Vagina (tissue), 2 donors: ENCODE measurements at regions not wholly inside any gene's neighbourhood (a gene's known extent, or its start where the extent isn't known, plus 50 kb on each side); places are given as distances from the start of the nearest gene placed in this dataset.

Source experiments
- DNase-seq, 2 donors: peaks; one replicate each; pipeline ENCODE4 v3.0.0-alpha.2; 2017; ENCODE audit errors: extremely low spot score in 2 of 2
- H3K27ac ChIP-seq: fragments of 200-600 bp; sonication (generic); one replicate; pipeline ENCODE4 v1.5.1; 2019
- H3K27me3 ChIP-seq: fragments of 200-600 bp; sonication (generic); one replicate; pipeline ENCODE4 v1.5.1; 2019
- H3K36me3 ChIP-seq, 2 donors: fragments of 200-600 bp; sonication (generic); one replicate each; pipeline ENCODE4 v1.5.1; 2017 to 2019
- H3K4me1 ChIP-seq: fragments of 200-600 bp; sonication (generic); one replicate; pipeline ENCODE4 v1.5.1; 2019
- H3K4me3 ChIP-seq, 2 donors: fragments of 200-600 bp; sonication (generic); 1 replicate in 1 of 2; 2 replicates in 1 of 2; pipeline ENCODE4 v1.5.1; 2016 to 2019
- H3K9me3 ChIP-seq: fragments of 200-600 bp; sonication (generic); one replicate; pipeline ENCODE4 v1.5.1; 2019
- POLR2A ChIP-seq, 2 donors: fragments of 450-650 bp; IDR thresholded peaks; one replicate each; pipeline ENCODE4 v1.6.1; 2017; ENCODE audit warnings: antibody characterized with exemption in 2 of 2, mild to moderate bottlenecking in 2 of 2, moderate library complexity in 2 of 2
- POLR2AphosphoS5 ChIP-seq, 2 donors: sonication (generic); formaldehyde crosslinking; IDR thresholded peaks; one replicate each; pipeline ENCODE4 v1.9.0; 2017; ENCODE audit warnings: antibody characterized with exemption in 2 of 2, mild to moderate bottlenecking in 2 of 2, low read depth in 1 of 2; ENCODE audit not compliant: insufficient read depth in 1 of 2
- intact Hi-C: fragments of 100-400 bp; cut with DNase I; formaldehyde crosslinking; loops from one replicate; pipeline ENCODE4 v1.15.1; 2023
- TF ChIP-seq, protein P1 (sequence below), 3 experiments: fragments of 450-650 bp in 2 of 3; fragments of 200-600 bp in 1 of 3; sonication (generic) in 1 of 3; IDR thresholded peaks; one replicate each; pipeline ENCODE4 v1.5.1; 2017 to 2019; ENCODE audit warnings: antibody characterized with exemption in 3 of 3, mild to moderate bottlenecking in 2 of 3, moderate library complexity in 2 of 3

DNA sequence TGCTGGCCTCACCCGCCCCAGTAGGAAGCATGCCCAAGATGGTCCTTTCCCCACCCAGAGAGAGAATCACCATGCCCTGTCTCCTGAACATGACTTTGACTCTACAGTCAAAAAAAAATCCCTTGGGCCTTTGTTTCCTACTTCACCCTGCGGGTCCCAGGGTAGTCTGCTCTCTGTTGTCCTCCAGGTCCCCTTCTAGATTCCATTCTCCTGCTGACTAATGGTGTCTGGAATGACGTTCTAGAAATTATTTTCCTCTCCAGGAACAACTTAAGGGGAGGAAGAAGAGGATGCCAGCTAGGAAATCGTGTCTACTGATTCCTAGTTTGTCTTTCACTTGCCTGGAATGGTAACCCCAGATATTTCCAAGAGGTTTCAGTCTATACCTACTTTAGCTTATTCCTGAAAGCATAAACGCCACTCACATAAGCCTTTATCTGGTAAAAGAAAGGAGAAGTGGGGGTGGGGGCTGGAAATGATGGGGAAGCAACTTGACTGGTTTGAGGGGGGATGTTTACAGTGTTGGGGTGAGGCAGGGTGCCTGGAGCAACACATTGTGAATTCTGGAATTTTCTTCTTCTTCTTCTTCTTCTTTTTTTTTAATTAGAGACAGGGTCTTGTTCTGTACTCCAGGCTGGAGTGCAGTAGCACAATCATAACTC, 93.9 kb downstream of the SNX18 start:
- TF ChIP-seq POLR2A (IDR thresholded peaks at IDR 0.05) (no peak), POLR2AphosphoS5 (IDR thresholded peaks at IDR 0.05; ENCODE audit: insufficient read depth in 1 of 2, low read depth in 1 of 2) (no peak)
- TF ChIP-seq, protein P1, sequence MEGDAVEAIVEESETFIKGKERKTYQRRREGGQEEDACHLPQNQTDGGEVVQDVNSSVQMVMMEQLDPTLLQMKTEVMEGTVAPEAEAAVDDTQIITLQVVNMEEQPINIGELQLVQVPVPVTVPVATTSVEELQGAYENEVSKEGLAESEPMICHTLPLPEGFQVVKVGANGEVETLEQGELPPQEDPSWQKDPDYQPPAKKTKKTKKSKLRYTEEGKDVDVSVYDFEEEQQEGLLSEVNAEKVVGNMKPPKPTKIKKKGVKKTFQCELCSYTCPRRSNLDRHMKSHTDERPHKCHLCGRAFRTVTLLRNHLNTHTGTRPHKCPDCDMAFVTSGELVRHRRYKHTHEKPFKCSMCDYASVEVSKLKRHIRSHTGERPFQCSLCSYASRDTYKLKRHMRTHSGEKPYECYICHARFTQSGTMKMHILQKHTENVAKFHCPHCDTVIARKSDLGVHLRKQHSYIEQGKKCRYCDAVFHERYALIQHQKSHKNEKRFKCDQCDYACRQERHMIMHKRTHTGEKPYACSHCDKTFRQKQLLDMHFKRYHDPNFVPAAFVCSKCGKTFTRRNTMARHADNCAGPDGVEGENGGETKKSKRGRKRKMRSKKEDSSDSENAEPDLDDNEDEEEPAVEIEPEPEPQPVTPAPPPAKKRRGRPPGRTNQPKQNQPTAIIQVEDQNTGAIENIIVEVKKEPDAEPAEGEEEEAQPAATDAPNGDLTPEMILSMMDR (IDR thresholded peaks at IDR 0.05), result no peak
- Histone ChIP-seq H3K4me1 (peaks cover 8% of the 10 kb centered on the region), H3K4me3 (no peak overlapping the region), H3K27me3 (no peaks in the 10 kb centered on the region), H3K9me3 (no peaks in the 10 kb centered on the region), H3K27ac (no peak overlapping the region), H3K36me3 (no peaks in the 10 kb centered on the region)
- DNase-seq, result no peak
- intact Hi-C loops, result no loop called here

DNA sequence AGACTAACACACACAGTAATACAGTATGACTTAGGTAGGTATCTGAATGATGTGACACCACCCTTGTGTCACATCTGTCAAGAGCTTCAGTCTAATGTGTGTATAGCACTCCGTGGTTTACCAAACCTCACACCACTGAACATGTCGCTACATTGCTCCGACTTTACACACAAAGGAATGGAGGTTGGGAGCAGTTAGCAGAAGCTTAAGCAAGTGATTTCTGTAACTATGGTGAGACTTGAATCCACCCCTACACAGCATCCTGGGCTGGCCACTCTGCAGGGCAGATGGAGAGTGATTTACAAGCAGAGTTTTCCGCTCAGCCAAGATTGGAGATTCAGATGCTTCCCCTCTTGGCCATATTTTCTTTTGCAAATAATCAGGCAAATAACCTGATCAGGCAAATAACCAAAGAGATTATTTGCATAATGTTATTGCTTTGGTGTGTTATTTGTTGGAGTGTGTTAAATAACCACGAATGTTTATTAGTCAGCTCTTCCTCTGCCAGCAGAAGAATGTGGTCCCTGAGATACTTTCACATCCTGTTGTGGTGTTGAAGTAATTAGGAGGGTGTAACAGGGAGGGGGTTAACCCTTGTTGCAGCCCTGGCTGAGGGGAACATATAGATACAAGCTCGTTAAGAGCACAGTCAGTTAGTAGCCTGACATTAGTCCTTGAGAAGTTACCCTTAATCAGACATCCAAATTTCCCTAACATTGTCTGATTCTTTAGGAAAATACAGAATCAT, 92.8 kb downstream of the SNX18 start:
- no peak overlapping the region for H3K27ac ChIP-seq
- peaks cover 5% of the 10 kb centered on the region for H3K4me1 ChIP-seq
- H3K9me3 ChIP-seq, result no peaks in the 10 kb centered on the region
- no peak overlapping the region for H3K4me3 ChIP-seq
- no peaks in the 10 kb centered on the region for H3K27me3 ChIP-seq
- no peaks in the 10 kb centered on the region for H3K36me3 ChIP-seq
- intact Hi-C loops, result no loop called here
- no peak for TF ChIP-seq POLR2A (IDR thresholded peaks at IDR 0.05)
- no peak for DNase-seq

DNA sequence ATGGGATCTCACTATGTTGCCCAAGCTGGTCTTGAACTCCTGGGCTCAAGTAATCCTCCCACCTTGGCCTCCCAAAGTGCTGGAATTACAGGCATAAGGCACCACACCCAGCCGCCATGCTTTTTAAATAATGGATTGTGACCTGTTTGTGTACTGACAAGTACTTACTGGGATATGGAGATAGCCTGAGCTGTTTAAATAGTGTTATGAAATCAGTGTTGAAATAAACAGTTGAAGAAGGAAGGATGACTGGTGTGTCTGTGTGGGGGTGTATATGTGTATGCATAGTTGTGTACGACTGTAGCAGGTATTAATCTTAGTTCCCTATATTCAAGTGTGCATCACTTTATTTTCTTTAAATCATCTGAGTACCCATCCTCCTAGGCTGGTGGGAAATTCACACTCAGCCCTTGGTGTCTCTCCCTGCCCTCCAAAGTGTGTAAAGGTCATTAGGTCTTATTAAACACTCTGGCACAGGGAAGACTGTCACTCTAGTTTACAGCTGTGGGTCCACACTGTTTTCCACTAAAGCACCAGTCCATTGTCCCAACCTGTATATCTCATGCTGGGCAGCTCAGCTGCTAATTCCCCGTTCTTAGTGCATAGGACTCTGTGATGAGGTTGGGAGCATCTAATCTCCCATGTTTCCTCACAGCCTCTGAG, 91.0 kb downstream of the SNX18 start:
- no peaks in the 10 kb centered on the region for H3K9me3 ChIP-seq
- intact Hi-C loops, result no loop called here
- no peaks in the 10 kb centered on the region for H3K36me3 ChIP-seq
- no peak overlapping the region for H3K4me3 ChIP-seq
- no peak overlapping the region for H3K27ac ChIP-seq
- H3K4me1 ChIP-seq, result no peaks in the 10 kb centered on the region
- TF ChIP-seq POLR2A (IDR thresholded peaks at IDR 0.05), result no peak
- TF ChIP-seq, protein P1 (IDR thresholded peaks at IDR 0.05), result no peak
- TF ChIP-seq POLR2AphosphoS5 (IDR thresholded peaks at IDR 0.05; ENCODE audit: insufficient read depth in 1 of 2, low read depth in 1 of 2), result no peak
- DNase-seq, result no peak
- H3K27me3 ChIP-seq, result no peaks in the 10 kb centered on the region

DNA sequence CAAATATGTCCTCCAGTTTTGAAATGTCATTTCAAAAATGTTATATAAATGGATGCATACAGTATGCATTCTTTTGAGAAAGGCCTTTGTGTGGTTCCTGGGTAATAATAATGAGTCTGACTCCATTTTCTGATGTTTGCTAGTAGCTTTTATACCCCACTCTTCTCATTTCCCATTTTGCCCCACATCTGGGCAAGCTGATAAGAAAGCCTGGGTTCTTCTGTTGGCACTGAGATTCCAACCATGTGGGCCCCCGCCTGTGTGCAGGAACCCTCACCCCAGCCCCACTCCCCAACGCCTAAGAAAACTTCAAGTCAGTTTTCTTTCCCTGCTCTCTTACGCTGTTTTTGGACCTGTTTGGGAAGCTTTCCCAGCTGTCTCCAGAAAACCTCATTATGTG, 89.4 kb downstream of the SNX18 start:
- intact Hi-C loops, result no loop called here
- DNase-seq, result no peak
- H3K4me1 ChIP-seq, result peaks cover 8% of the 10 kb centered on the region
- H3K36me3 ChIP-seq, result no peaks in the 10 kb centered on the region
- no peak overlapping the region for H3K27ac ChIP-seq
- H3K27me3 ChIP-seq, result no peaks in the 10 kb centered on the region
- H3K9me3 ChIP-seq, result no peaks in the 10 kb centered on the region
- H3K4me3 ChIP-seq, result no peak overlapping the region
- no peak for TF ChIP-seq POLR2A (IDR thresholded peaks at IDR 0.05)
- TF ChIP-seq POLR2AphosphoS5 (IDR thresholded peaks at IDR 0.05; ENCODE audit: insufficient read depth in 1 of 2, low read depth in 1 of 2), result no peak
- TF ChIP-seq, protein P1 (IDR thresholded peaks at IDR 0.05), result no peak

DNA sequence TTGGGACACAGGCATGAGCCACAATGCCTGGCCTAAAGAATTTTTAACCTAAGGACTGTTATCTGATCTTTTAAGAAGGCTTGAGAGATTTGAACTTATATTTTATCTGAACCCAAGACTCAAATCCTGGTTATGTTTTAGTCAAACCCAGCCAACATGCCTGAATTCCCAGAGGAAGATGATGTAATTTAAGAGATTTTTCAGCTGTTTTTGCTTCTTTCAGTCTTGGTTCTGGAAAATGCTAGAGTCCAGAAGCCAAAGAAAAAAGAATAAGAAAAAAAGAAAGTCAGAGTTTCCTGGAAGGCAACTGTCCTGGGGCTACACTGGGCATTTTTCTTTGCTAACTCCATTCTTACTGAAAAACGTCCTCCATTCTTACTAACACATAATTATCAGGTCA, 85.8 kb downstream of the SNX18 start:
- Histone ChIP-seq H3K27me3 (no peaks in the 10 kb centered on the region), H3K4me3 (no peak overlapping the region), H3K27ac (no peak overlapping the region), H3K4me1 (peaks cover 9% of the 10 kb centered on the region), H3K9me3 (no peaks in the 10 kb centered on the region), H3K36me3 (no peaks in the 10 kb centered on the region)
- intact Hi-C loops, result no loop called here
- TF ChIP-seq, protein P1 (IDR thresholded peaks at IDR 0.05), result no peak
- TF ChIP-seq POLR2AphosphoS5 (IDR thresholded peaks at IDR 0.05; ENCODE audit: insufficient read depth in 1 of 2, low read depth in 1 of 2) (no peak), POLR2A (IDR thresholded peaks at IDR 0.05) (no peak)
- no peak for DNase-seq
